SK-MEL-5 (cell line): ENCODE measurements at regions not wholly inside any gene's neighbourhood (a gene's known extent, or its start where the extent isn't known, plus 50 kb on each side); places are given as distances from the start of the nearest gene placed in this dataset.
A peak's percentile ranks its signal among the peaks of the same experiment; 100 is the strongest.
"Not testable (repeated sequence)": the region's sequence is repeated elsewhere in the genome, so short reads cannot be mapped to it uniquely, and the experiment has no call there.

Source experiments
- DNase-seq: peaks from one replicate; pipeline ENCODE4 v3.0.0-alpha.2; 2016; ENCODE audit warnings: low read depth, low spot score
- in situ Hi-C: cut with HindIII; loops from 2 replicates; pipeline ENCODE4 v1.10.0; 2016; ENCODE audit warnings: low sequenced_read_pairs, high pct_unique_total_duplicates, low pct_unique_long_range_greater_than_20kb

DNA sequence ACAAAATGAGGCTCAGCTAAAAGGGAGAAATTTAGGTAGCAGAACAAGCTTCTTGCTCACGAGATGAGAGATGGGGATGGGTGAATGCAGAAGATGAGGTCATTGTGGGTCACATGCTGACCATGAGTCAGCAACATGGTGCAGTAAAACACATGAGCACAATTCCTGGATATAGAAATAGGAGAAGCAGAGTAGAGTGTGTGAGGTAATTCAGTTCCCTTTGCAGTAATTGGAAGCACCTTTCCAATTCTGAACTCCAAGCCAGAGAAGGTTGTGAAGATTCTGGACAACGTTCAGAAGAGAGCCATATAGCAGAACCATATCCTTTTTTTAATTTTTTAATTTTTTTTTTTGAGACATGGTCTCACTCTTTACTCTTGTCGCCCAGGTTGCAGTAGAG is 62.0 kb upstream of the LMNTD1 start:
- DNase-seq: peak; percentile 69
- in situ Hi-C loops: no loop called here

DNA sequence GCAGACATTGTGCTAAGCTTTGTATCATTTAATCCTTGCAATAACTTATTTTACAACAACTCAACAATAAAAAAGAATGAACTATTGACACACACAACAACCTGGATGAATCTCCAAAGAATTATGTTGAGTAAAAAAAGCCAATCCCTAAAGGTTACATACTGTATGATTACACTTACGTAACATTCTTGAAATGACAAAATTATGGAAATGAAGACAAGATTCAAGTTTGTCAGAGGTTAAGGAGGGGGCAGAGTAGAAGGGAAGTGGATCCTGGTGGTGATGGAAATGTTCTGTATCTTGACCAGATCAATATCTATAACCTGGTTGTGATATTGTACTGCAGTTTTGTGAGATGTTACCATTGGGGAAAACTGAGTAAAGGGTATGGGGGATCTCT is 63.2 kb upstream of the LMNTD1 start:
- in situ Hi-C loops: no loop called here
- DNase-seq: no peak

DNA sequence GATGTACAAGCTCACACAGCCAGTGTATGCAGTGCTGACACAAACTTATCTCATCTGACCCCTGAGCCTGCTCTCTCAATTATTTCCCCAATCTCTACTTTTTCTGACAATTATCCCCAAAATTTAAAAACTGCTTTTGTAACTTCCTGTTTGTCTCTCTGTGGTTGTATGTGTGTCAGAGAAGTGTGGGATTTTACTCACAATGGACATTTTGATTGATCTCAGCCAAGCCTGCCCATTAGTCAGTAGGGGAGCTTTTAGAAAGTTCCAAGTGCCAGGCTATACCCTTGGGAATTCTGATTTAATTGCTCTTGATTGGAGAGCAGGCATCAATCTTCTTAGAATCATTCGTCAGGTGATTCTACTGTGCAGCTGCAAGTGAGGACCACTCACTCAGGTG is 64.9 kb upstream of the LMNTD1 start:
- DNase-seq: no peak
- in situ Hi-C loops: no loop called here

DNA sequence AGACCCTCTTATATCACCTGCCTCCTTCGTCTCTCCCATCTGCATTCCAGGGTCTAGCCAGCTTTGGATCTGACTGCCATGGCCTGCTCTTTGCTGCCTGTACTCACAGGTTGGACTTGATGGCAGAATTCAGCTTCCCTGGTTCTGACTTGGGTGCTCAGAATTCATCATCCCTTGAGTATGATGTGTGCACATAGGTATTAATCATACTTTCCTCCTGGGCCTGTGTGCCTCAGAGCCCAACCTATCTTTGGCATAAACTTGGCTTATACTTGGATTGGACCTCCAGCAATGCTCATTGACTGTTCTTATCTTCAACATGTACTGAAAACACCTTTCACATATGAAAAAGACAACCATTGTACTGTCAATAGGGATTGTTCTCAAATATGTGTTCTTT is 70.7 kb upstream of the LMNTD1 start:
- DNase-seq: no peak
- in situ Hi-C loops: no loop called here

DNA sequence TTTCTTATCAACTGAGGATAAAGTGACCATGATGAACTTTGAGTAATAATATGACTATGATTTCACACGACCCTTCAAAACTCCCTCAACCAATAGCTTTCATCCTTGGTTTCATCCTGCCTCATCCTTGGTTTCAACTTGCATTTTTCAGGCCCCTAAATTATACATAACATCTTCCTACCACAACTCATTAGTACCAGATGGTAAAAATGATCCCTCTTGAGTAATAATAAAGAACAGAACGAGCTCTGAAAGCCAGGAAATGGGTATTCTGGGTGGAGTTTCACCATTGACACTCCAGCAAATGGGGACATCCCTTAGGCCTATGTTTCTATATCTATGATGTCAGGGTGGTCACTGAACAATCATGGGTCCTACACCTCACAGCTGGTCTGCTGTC is 72.1 kb upstream of the LMNTD1 start:
- in situ Hi-C loops: no loop called here
- no peak for DNase-seq

DNA sequence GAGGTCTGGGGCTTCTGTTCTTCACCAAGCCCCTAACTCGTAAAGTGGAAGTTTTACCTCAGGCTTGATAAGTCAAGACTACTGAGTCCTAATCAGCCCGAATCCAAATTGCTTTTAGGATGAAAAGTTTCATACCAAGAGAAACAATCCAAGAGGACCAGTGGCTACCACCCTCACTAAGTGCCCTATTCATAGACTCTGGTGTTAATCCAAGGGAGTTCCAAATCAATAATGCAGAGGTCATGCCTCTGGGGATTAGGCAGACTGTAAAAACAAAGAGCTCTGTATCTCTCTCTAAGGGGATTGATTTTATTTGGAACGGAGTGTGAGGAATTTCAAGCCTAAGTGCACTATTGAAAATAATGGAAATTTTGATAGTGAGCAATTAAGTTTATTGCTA is 76.3 kb upstream of the LMNTD1 start:
- peak; percentile 39 for DNase-seq
- in situ Hi-C loops: no loop called here

DNA sequence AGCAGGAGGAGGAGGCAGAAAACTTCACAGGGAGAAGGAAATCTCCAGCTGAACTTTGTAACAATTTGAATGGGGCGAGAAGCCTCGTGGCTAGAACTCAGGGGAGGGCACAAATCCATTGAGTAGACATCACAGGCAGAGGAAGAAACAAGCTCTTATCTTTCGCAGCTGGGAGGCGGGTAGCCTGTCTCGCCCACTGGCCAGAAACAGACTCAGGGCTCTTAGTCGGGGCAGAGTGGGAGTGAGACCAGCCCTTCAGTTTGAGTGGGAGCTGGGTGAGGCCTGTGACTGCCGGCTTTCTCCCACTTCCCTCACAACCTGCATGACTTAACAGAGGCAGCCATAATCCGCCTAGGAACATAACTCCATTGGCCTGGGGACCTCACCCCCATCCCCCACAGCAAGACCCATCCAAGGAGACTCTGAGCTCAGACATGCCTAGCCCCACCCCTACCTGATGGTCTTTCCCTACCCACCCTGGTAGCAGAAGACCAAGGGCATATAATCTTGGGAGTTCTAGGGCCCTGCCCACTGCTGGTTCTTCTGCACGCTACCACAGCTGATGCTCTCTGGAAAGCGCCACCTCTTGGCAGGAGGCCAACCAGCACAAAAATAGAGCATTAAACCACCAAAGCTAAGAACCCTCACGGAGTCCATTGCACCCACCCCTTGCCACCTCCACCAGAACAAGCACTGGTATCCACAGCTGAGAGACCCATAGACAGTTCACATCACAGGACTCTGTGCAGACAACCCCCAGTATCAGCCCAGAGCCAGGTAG is 77.8 kb upstream of the LMNTD1 start:
- in situ Hi-C loops, DNase-seq: not testable (repeated sequence)

DNA sequence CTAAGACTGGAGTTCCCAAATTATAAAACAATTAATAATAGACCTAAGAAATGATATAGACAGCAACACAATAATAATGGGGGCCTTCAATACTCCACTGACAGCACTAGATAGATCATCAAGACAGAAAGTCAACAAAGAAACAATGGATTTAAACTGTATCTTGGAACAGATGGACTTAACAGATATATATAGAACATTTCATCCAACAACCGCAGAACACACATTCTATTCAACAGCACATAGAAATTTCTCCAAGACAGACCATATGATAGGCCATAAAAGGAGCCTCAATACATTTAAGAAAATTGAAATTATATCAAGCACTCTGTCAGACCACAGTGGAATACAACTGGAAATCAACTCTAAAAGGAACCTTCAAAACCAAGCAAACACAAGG is 80.1 kb upstream of the LMNTD1 start:
- DNase-seq, in situ Hi-C loops: not testable (repeated sequence)

DNA sequence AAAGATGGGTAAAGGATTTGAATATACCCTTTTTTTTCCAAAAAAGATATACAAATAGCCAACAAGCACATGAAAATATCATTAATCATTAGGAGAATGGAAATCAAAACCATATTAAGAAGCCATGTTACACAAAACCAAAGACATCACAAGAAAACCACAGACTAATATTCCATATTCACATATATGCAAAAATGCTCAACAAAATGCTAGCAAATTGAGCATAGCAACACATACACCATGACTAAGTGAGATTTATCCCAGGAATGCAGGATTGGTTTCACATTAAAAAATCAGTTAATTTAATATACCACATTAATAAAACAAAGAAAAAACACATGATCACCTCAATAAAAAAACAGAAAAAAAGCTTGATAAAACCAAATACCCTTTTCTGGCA is 84.7 kb upstream of the LMNTD1 start:
- in situ Hi-C loops: no loop called here
- no peak for DNase-seq

DNA sequence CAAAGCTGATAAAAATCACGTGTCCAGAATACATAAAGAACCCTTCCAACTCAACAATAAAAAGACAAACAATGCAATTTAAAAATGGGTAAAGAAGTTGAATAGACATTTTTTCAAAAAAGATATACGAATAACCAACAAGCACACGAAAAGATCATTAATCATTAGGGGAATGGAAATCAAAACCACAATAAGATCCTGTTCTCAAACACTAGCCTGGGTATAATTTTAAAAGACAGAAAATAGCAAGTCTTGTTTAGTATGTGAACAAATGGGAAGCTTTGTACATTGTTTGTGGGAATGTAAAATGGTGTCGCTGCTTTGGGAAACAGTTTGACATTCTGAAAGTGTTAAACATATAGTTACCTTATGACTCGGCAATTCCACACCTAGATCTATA is 86.3 kb upstream of the LMNTD1 start:
- DNase-seq: peak; percentile 23
- in situ Hi-C loops: no loop called here

DNA sequence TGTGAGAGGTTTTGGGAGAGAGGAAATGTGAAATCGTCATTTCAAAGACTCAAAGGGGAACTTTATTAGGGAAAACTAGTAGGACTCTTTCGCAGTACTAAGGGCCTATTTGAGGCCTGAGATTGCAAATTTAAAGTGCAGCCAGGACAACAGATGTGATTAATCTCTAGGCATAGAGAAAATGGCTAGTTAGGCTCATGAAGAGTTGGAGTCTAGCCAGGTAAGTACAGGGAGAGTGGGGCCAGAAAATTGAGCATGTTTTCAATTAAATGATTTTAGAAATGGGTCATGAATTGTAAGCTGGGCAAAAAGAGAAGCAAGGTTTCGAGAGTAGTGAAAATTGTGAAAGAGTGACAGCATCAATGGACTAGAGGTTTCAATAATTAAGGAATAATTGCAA is 91.9 kb upstream of the LMNTD1 start:
- in situ Hi-C loops: no loop called here
- no peak for DNase-seq

DNA sequence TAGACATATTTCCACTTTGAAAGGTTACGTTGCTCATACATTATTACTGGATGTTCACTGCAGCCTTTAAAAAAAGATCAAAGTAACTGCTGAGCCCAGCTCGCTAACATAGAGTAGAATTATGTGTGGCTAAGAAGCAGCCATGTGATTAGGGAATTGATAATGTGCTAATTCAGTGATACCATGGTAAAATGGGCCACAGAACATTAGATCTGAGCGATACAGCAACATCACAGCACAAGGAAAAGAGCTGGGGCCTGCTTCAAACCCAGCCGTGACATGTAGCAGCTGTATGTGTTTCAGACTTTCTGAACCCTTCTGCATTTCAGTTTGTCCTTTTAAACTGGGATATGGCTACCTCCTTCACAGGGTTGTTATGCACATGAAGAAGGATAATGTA is 92.3 kb upstream of the LMNTD1 start:
- no peak for DNase-seq
- in situ Hi-C loops: no loop called here

DNA sequence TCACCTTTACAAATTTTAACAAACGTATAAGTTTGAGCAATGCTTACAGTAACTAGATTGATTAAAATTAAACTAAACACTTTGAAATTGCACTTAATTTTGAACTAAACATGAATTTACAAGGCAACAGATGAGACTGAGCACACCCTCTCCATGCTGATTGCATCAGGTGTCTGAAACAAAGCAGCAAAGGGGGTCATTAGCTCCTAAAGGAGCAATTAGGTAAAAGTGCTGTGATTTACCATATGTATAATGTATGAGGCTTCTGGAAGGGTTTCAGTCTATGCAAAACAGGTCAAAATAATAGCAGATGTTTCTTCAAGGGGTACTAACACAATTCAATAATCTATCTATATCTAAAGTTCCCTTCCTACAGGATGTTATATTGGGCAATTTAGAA is 98.8 kb upstream of the LMNTD1 start:
- no peak for DNase-seq
- in situ Hi-C loops: no loop called here

DNA sequence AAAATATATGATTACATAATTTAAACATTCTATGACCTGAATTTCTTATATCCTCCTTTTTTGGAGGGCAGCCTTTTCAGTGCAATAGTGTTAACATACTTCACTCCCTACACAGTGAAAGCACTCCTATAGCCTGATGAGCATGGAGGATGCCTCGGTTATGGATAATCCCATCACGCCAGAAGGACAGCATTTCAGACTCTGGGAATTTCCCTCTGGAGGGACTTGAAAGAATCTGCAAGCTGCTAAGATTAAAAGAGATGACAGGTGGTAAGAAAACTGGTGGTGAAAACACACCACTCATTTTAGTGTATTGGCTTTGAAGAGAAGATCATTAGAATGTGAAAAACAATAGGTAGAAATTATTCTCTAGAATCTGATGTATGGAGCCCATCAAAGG is 99.3 kb upstream of the LMNTD1 start:
- DNase-seq: no peak
- in situ Hi-C loops: no loop called here

DNA sequence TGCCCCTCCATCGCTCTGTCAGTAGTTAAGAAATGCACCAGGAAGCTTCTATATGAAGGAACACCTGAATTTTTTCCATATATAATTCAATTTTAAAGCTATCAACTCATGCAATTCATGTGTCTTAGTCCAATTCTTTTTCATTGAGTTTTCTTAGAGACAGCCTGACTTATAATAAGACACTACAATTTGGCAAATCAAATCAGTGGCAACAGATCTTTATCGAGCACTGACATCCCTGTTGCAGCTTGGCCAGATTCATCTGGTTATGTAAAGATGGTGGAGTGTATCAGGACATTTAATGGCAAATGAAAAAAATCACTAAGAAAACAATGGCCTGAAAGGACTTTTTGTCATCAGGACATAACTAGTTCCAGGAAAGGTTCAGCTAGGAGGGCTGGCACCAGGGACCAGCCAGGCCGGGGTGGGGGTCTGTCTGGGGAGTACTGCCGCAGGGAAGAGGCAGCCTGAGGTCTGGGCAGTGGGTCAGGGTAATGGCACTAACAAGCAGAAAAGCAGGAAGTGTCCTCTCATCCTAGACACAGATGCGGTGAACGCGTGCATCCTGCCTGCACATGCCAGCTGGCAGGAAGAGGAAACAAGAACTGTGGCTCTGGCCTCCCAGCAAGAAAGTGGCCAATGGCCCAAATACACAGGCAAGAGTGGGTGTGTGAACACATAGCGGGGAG is 100.5 kb upstream of the LMNTD1 start:
- in situ Hi-C loops: no loop called here
- DNase-seq: no peak

DNA sequence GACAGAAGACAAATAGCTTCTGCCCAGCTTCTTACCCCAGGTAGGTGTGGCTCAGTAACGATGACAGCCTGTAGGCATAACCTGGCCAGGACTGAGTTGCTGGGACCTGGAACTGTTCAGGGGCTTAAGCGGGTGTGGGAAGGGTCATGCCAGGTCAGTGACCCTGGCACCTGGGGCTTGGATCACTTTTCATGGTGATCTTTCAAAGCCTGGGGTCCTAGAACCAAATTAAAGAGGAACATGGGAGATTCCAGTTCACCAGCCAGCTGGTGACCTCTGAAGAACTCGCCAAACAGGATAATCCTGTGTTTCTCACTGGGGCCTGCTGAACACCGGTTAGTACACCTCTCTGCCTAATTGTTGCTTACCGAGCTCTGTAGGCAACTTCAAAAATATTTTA is 102.6 kb upstream of the LMNTD1 start:
- no peak for DNase-seq
- in situ Hi-C loops: no loop called here

DNA sequence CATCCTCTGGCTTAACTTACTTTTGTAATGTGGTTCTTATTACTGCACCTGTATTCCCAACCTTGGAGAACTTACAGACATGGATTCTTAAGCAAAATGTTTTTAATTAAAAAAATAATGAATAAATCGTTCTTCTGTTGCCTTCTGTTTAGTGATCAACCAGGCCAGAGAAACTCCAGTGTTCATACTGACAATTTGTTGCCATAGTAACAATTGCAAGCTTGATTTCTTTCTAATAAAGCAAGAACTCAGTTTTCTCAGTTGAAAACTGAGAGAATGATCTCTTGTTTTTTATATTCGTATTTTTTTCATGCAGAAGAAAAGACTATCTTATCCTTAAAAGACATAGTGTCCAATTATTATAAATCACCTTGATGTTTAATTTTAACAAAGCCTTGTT is 106.5 kb upstream of the LMNTD1 start:
- in situ Hi-C loops: no loop called here
- DNase-seq: no peak

DNA sequence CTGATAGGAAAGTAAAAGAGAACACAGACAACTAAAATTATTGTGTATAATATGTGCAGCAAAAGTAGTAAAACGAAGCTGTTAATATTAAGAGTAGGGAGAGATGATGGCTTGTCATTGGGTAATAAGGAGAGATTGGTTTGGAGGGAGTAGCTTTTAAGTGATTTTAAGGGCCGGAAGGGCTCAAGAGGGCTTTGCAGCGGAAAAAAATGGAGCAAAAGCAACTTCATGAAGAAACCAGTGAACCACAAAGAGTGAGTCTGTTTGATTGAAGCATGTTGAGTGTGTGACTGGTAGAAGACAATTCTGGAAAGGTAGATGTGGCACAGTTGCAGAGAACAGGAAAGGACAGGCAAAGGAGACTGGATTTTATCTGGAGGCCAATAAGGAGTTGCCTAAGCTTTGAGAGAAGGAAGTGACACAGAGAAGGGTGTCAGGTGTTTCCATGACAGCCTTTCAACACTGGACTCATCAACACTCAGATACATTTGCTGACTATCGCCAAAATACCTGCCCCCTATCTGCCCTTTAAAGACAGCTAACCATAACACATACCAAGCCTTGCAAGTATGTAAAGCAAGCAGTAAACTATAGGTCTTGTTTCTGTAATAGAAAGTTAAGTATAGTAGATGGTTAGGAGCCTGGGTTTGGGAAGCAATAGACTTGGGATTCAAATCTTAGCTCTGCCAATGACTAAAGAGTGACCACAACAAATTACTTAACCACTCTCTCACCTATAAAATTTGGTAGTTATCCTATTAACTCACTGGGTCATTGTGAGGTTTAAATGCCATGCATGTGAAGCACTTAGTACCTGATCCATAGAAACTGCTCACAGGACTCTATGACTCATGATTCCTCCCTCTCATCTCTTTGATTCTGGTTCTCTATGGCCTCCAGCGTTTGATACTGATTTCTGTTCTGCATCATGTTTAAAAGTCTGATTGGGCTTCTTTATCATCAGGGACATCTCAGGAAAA is 117.3 kb upstream of the LMNTD1 start:
- DNase-seq: no peak
- in situ Hi-C loops: no loop called here
